Activated T-cell treated with anti-CD3 and anti-CD28 coated beads, Interleukin-2, amount 50 U/mL, for 24 hours (primary cell): ENCODE measurements at regions not wholly inside any gene's neighbourhood (a gene's known extent, or its start where the extent isn't known, plus 50 kb on each side); places are given as distances from the start of the nearest gene placed in this dataset.

Experiments
- DNase-seq: peaks from one replicate; pipeline ENCODE4 v3.0.0-alpha.2; 2020
- H3K27ac Mint-ChIP-seq: 2 replicates; pipeline ENCODE4 v1.8.0; 2020; ENCODE audit warnings: mild to moderate bottlenecking, mixed read lengths
- H3K27me3 Mint-ChIP-seq: 2 replicates; pipeline ENCODE4 v1.8.0; 2020; ENCODE audit warnings: mixed read lengths
- H3K36me3 Mint-ChIP-seq: 2 replicates; pipeline ENCODE4 v1.8.0; 2020; ENCODE audit warnings: low read depth, mixed read lengths
- H3K4me1 Mint-ChIP-seq: 2 replicates; pipeline ENCODE4 v1.8.0; 2020; ENCODE audit warnings: low read depth, mixed read lengths
- H3K4me3 Mint-ChIP-seq: 2 replicates; pipeline ENCODE4 v1.8.0; 2020; ENCODE audit warnings: mild to moderate bottlenecking, moderate library complexity, mixed read lengths
- H3K9me3 Mint-ChIP-seq: 2 replicates; pipeline ENCODE4 v1.8.0; 2020; ENCODE audit warnings: mixed read lengths

GRCh38 chr4:184879271-184879670 lies 53.5 kb upstream of the ACSL1 start:
- H3K27me3 Mint-ChIP-seq: peaks cover 3% of the 10 kb centered on the region
- no peak for DNase-seq

GRCh38 chr4:184882276-184882675 lies 56.5 kb upstream of the ACSL1 start:
- Mint-ChIP-seq H3K4me1 (no peaks in the 10 kb centered on the region), H3K36me3 (no peaks in the 10 kb centered on the region), H3K27me3 (no peaks in the 10 kb centered on the region), H3K27ac (no peak overlapping the region), H3K4me3 (no peak overlapping the region), H3K9me3 (no peaks in the 10 kb centered on the region)
- DNase-seq: no peak

More at GRCh38 chr4:184879271-184879670, 53.5 kb upstream of the ACSL1 start:
- H3K4me1 Mint-ChIP-seq: no peaks in the 10 kb centered on the region
- no peaks in the 10 kb centered on the region for H3K9me3 Mint-ChIP-seq
- no peak overlapping the region for H3K4me3 Mint-ChIP-seq
- no peaks in the 10 kb centered on the region for H3K36me3 Mint-ChIP-seq
- no peak overlapping the region for H3K27ac Mint-ChIP-seq

GRCh38 chr4:184883024-184883423 lies 57.3 kb upstream of the ACSL1 start:
- Mint-ChIP-seq H3K36me3 (no peaks in the 10 kb centered on the region), H3K9me3 (no peaks in the 10 kb centered on the region), H3K27me3 (no peaks in the 10 kb centered on the region), H3K4me3 (no peak overlapping the region), H3K4me1 (no peaks in the 10 kb centered on the region), H3K27ac (no peak overlapping the region)
- DNase-seq: no peak

GRCh38 chr4:184884883-184885282 lies 59.1 kb upstream of the ACSL1 start:
- H3K27me3 Mint-ChIP-seq: peaks cover 2% of the 10 kb centered on the region
- no peak overlapping the region for H3K27ac Mint-ChIP-seq
- no peak for DNase-seq
- H3K4me3 Mint-ChIP-seq: no peak overlapping the region
- H3K36me3 Mint-ChIP-seq: no peaks in the 10 kb centered on the region
- H3K9me3 Mint-ChIP-seq: no peaks in the 10 kb centered on the region
- no peaks in the 10 kb centered on the region for H3K4me1 Mint-ChIP-seq

- no peak for DNase-seq
- peaks cover 8% of the 10 kb centered on the region for H3K27me3 Mint-ChIP-seq
- no peaks in the 10 kb centered on the region for H3K9me3 Mint-ChIP-seq
- no peaks in the 10 kb centered on the region for H3K36me3 Mint-ChIP-seq
- no peak overlapping the region for H3K4me3 Mint-ChIP-seq
- no peak overlapping the region for H3K27ac Mint-ChIP-seq
- H3K4me1 Mint-ChIP-seq: no peaks in the 10 kb centered on the region
These were observed 59.8 kb upstream of the ACSL1 start for GRCh38 chr4:184885602-184886001.

GRCh38 chr4:184887333-184887732 lies 61.6 kb upstream of the ACSL1 start:
- Mint-ChIP-seq H3K4me3 (no peak overlapping the region), H3K27me3 (peaks cover 8% of the 10 kb centered on the region), H3K36me3 (no peaks in the 10 kb centered on the region), H3K9me3 (no peaks in the 10 kb centered on the region), H3K4me1 (no peaks in the 10 kb centered on the region), H3K27ac (no peak overlapping the region)
- DNase-seq: no peak

- Mint-ChIP-seq H3K36me3 (no peaks in the 10 kb centered on the region), H3K9me3 (no peaks in the 10 kb centered on the region), H3K27me3 (peaks cover 8% of the 10 kb centered on the region), H3K4me3 (no peak overlapping the region), H3K4me1 (no peaks in the 10 kb centered on the region), H3K27ac (no peak overlapping the region)
- no peak for DNase-seq
These were observed 62.2 kb upstream of the ACSL1 start for GRCh38 chr4:184887947-184888346.

- no peak for DNase-seq
- no peak overlapping the region for H3K4me3 Mint-ChIP-seq
- H3K4me1 Mint-ChIP-seq: no peaks in the 10 kb centered on the region
- no peaks in the 10 kb centered on the region for H3K9me3 Mint-ChIP-seq
- H3K27me3 Mint-ChIP-seq: peaks cover 18% of the 10 kb centered on the region
- no peak overlapping the region for H3K27ac Mint-ChIP-seq
- no peaks in the 10 kb centered on the region for H3K36me3 Mint-ChIP-seq
These were observed 64.0 kb upstream of the ACSL1 start for GRCh38 chr4:184889666-184890335.

- Mint-ChIP-seq H3K27me3 (peaks cover 23% of the 10 kb centered on the region), H3K4me3 (no peak overlapping the region), H3K27ac (no peak overlapping the region), H3K4me1 (no peaks in the 10 kb centered on the region), H3K36me3 (no peaks in the 10 kb centered on the region), H3K9me3 (no peaks in the 10 kb centered on the region)
- DNase-seq: no peak
These were observed 64.7 kb upstream of the ACSL1 start for GRCh38 chr4:184890499-184890898.

- Mint-ChIP-seq H3K27me3 (peaks cover 27% of the 10 kb centered on the region), H3K27ac (no peak overlapping the region), H3K4me1 (peaks cover under 1% of the 10 kb centered on the region), H3K36me3 (no peaks in the 10 kb centered on the region), H3K9me3 (no peaks in the 10 kb centered on the region), H3K4me3 (no peak overlapping the region)
- no peak for DNase-seq
These were observed 66.1 kb upstream of the ACSL1 start for GRCh38 chr4:184891816-184892397.

- no peaks in the 10 kb centered on the region for H3K36me3 Mint-ChIP-seq
- H3K9me3 Mint-ChIP-seq: no peaks in the 10 kb centered on the region
- H3K27me3 Mint-ChIP-seq: peaks cover 33% of the 10 kb centered on the region
- peaks cover 4% of the 10 kb centered on the region for H3K4me1 Mint-ChIP-seq
- no peak overlapping the region for H3K4me3 Mint-ChIP-seq
- H3K27ac Mint-ChIP-seq: no peak overlapping the region
- no peak for DNase-seq
These were observed 67.2 kb upstream of the ACSL1 start for GRCh38 chr4:184892999-184893398.

- Mint-ChIP-seq H3K36me3 (no peaks in the 10 kb centered on the region), H3K27ac (no peak overlapping the region), H3K4me1 (peaks cover 4% of the 10 kb centered on the region)
These were observed 68.2 kb upstream of the ACSL1 start for GRCh38 chr4:184893801-184894571.

GRCh38 chr4:184895012-184895695 lies 69.4 kb upstream of the ACSL1 start:
- no peak for DNase-seq
- H3K36me3 Mint-ChIP-seq: no peaks in the 10 kb centered on the region
- no peak overlapping the region for H3K27ac Mint-ChIP-seq
- H3K4me1 Mint-ChIP-seq: peaks cover 4% of the 10 kb centered on the region
- peaks cover 29% of the 10 kb centered on the region for H3K27me3 Mint-ChIP-seq
- H3K9me3 Mint-ChIP-seq: no peaks in the 10 kb centered on the region
- no peak overlapping the region for H3K4me3 Mint-ChIP-seq

More at GRCh38 chr4:184893801-184894571, 68.2 kb upstream of the ACSL1 start:
- H3K27me3 Mint-ChIP-seq: peaks cover 33% of the 10 kb centered on the region
- no peak for DNase-seq
- H3K9me3 Mint-ChIP-seq: no peaks in the 10 kb centered on the region
- H3K4me3 Mint-ChIP-seq: no peak overlapping the region

GRCh38 chr4:184896868-184897715 lies 71.3 kb upstream of the ACSL1 start:
- Mint-ChIP-seq H3K36me3 (no peaks in the 10 kb centered on the region), H3K27me3 (peaks cover 25% of the 10 kb centered on the region), H3K4me1 (peaks cover 4% of the 10 kb centered on the region), H3K9me3 (no peaks in the 10 kb centered on the region), H3K27ac (no peak overlapping the region), H3K4me3 (no peak overlapping the region)
- DNase-seq: no peak
